GM12873 (cell line): ENCODE measurements at regions not wholly inside any gene's neighbourhood (a gene's known extent, or its start where the extent isn't known, plus 50 kb on each side); places are given as distances from the start of the nearest gene placed in this dataset.

Source experiments
- TF ChIP-seq, protein P1 (sequence below): IDR thresholded peaks from 2 replicates; pipeline ENCODE4 v1.5.1; 2012; ENCODE audit warnings: low read depth, mild to moderate bottlenecking, moderate library complexity, low read length, control low read depth; ENCODE audit not compliant: insufficient read depth; ENCODE audit errors: missing control alignments

DNA sequence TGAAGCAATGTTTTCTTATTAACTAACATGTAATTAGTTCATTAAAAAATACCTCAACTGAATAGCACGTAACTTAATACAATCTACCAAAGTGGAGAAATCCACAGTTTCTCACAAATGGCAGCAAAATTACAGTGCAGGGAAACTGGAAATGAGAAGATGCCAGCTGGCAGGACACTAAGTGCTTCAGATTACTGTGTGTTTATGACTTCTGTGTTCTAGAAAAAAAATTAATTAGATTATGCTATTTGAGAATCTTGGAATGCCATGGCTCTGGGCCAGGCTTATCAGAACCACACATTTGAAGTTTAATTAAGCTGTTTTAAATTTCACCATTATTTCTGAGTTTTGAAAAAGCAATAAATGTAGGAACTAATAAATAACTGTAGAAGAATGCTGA lies 357.6 kb downstream of the TGFB2 start:
- TF ChIP-seq, protein P1, sequence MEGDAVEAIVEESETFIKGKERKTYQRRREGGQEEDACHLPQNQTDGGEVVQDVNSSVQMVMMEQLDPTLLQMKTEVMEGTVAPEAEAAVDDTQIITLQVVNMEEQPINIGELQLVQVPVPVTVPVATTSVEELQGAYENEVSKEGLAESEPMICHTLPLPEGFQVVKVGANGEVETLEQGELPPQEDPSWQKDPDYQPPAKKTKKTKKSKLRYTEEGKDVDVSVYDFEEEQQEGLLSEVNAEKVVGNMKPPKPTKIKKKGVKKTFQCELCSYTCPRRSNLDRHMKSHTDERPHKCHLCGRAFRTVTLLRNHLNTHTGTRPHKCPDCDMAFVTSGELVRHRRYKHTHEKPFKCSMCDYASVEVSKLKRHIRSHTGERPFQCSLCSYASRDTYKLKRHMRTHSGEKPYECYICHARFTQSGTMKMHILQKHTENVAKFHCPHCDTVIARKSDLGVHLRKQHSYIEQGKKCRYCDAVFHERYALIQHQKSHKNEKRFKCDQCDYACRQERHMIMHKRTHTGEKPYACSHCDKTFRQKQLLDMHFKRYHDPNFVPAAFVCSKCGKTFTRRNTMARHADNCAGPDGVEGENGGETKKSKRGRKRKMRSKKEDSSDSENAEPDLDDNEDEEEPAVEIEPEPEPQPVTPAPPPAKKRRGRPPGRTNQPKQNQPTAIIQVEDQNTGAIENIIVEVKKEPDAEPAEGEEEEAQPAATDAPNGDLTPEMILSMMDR = no peak

DNA sequence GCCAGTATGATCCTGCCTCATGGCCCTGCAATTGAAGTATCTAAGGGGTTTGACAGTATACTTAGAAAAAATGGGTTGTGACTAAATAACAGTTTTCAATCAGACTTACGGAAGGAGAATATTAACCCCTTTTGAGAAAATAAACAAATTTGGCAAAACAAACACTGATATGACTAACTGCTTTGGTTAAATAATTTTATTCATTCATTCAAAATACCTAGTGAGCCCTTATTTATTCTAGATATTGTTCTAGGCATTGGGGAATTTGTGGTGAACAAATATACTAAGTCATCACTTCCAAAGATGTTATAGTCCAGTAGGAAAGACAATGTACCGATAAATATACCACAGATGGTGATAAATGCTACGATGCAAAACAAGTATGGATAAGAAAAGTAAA lies 358.7 kb downstream of the TGFB2 start:
- TF ChIP-seq, protein P1 = no peak

DNA sequence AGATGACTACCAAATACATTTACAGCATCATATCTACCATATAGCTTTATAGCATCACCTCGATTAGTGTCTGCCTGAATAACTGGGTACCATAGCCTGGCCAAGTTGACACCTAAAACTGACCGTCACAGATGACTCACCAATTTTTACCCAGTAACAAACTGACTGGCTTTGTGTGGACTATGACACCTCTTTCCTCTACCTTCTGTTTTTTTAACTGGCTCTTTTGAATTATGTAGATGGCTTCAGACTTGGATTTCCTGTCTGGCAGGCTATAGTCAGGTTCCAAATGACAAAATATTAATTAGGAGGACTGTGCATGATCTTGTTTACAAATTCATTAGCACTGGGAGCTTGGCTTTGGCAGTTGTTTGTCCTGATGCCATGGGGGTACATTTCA lies 360.3 kb downstream of the TGFB2 start:
- TF ChIP-seq, protein P1 = no peak

DNA sequence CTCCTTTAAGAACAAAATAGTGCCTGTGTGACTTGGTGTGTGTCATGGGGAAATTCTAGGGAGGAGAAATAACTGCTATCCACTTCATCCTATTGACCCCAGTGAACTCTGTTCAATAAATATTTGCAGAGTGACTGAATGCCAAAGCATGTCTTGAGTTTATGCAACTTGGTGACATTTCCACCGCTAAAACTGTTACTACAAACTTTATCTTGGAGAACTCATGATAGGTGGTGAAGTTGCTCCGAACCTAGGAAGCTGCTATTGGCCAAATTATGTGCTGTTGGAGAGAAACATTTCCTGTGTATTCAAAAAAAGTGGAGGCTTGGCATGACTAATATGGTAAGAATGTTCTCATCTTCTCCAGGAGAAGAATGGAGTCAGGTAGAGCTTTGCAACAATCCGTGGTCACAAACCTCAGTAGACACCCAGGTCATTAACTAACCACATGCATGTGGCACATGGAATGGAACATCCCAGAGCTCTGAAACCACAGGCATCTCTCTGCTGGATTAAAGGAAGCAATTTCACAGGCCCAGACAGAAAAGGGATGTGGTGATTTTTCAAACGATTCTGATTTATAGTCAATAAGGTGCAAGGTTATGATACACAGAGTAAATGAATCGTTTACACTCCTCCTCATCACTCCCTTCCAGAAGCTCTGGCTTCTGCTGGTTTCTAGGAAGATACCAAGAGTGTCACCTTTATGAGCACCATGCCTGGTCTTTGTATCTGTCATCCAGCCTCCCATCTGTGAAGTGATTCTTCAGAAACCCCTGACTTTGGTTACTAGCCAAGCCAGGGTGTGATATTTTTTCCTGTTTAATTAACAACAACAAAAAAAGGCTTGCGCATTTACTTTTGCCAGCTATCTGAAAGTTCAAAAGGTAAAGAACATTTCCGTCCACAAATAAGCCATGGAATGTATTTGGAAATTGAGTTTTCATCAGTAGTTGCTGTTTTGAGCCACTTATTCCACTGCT lies 361.1 kb downstream of the TGFB2 start:
- TF ChIP-seq, protein P1 = no peak

DNA sequence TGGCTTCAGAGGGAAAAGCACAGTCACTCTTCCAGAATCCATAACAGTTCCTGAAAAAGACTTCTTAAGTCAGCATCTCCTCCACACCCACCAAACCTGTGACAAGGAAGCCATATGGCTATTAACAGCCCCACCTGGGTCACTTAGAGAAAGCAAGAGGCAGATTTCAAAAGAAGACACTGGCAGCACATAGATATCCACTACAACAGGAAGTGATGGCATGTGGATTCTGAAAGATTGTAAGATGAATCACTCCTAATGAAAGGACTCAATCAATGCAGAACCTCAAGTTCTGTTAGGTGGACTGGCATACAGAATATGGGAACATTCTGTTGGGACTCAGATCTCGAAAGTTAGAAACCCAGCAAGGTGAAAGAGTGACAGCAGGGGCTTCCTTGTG lies 365.9 kb downstream of the TGFB2 start:
- TF ChIP-seq, protein P1 = no peak

GRCh38 chr1:218711884-218712674 lies 366.9 kb downstream of the TGFB2 start:
- TF ChIP-seq, protein P1 = no peak

DNA sequence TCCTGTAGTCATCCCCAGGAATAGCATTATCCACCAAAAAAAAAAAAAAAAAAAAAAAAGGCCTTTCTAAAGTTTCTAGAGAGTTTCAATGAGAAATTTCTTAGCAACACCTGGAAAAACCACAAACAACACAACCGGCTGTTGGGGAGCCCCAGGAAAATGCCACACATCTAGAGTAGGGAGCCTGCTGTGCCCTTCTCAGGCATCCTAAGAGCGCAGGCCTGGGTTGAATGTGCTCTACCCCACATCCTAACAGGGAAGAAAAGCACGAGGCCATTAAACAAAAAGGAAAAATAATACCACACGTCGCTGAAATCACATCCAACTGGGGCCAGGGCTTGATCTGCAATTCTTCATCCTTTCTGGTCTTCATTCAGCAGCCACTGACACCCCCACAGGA lies 367.5 kb downstream of the TGFB2 start:
- TF ChIP-seq, protein P1 = no peak
